IMR-90 (cell line): ENCODE measurements at regions not wholly inside any gene's neighbourhood (a gene's known extent, or its start where the extent isn't known, plus 50 kb on each side); places are given as distances from the start of the nearest gene placed in this dataset.

Source experiments
- ATAC-seq: fragments of 200-7000 bp; cut with Tn5 transposase; 2 replicates; pipeline ENCODE4 v1.9.1; 2020; ENCODE audit warnings: low read depth, mild to moderate bottlenecking, moderate library complexity
- BruUV-seq: library from RNA; stranded (reverse); fragments of 400-500 nt; replicated peaks from 2 replicates; lab custom pipeline; 2021; lab: Mats Ljungman, UMichigan
- CTCF ChIA-PET: fragments of 300-600 bp; formaldehyde crosslinking; extraction: SDS; loops from one replicate; lab custom pipeline; 2021; ENCODE audit warnings: antibody characterized with exemption; lab: Yijun Ruan, JAX
- POLR2A ChIA-PET: fragments of 300-600 bp; sonication (Branson Sonifier 250); formaldehyde crosslinking; loops from one replicate; lab custom pipeline; 2022; ENCODE audit warnings: antibody characterized with exemption; ENCODE audit not compliant: unreplicated experiment; lab: Charles Lee
- DNase-seq: peaks from one replicate; pipeline ENCODE4 v3.0.0; 2013
- H2AFZ ChIP-seq: replicated peaks from 2 replicates; pipeline ENCODE3; 2013; ENCODE audit warnings: low read length, mild to moderate bottlenecking; ENCODE audit not compliant: poor library complexity
- H2AK5ac ChIP-seq: 2 replicates; pipeline ENCODE4 v1.6.1; 2013; ENCODE audit warnings: low read depth, low read length, inconsistent platforms
- H2AK9ac ChIP-seq: replicated peaks from 2 replicates; pipeline ENCODE3; 2013; ENCODE audit warnings: mild to moderate bottlenecking, low read depth, low read length, moderate library complexity; ENCODE audit not compliant: poor library complexity
- H2BK120ac ChIP-seq: 2 replicates; pipeline ENCODE4 v1.6.1; 2013; ENCODE audit warnings: low read depth, low read length, inconsistent platforms
- H2BK15ac ChIP-seq: 3 replicates; pipeline ENCODE4 v1.6.1; 2013; ENCODE audit warnings: low read depth, low read length, inconsistent platforms
- H2BK20ac ChIP-seq: 2 replicates; pipeline ENCODE4 v1.6.1; 2013; ENCODE audit warnings: low read depth, mild to moderate bottlenecking, inconsistent platforms, low read length, moderate library complexity
- H2BK5ac ChIP-seq: 2 replicates; pipeline ENCODE4 v1.6.1; 2013; ENCODE audit warnings: mild to moderate bottlenecking, low read depth, low read length, inconsistent platforms; ENCODE audit not compliant: poor library complexity, severe bottlenecking
- H3K14ac ChIP-seq: replicated peaks from 2 replicates; pipeline ENCODE4 v1.6.1; 2013; ENCODE audit warnings: low read depth, low read length, inconsistent platforms
- H3K18ac ChIP-seq: 2 replicates; pipeline ENCODE4 v1.6.1; 2013; ENCODE audit warnings: low read depth, low read length, control low read depth
- H3K23ac ChIP-seq: 2 replicates; pipeline ENCODE4 v1.6.1; 2013; ENCODE audit warnings: low read depth, low read length, inconsistent platforms
- H3K27ac ChIP-seq: 2 replicates; pipeline ENCODE4 v1.5.1; 2013; ENCODE audit warnings: mild to moderate bottlenecking, control low read depth, low read length; ENCODE audit not compliant: insufficient read depth
- H3K27me3 ChIP-seq: 2 replicates; pipeline ENCODE4 v1.6.1; 2013; ENCODE audit warnings: low read length; ENCODE audit not compliant: control insufficient read depth, insufficient read depth
- H3K36me3 ChIP-seq: 2 replicates; pipeline ENCODE4 v1.6.1; 2013; ENCODE audit warnings: low read length, mixed read lengths; ENCODE audit not compliant: control insufficient read depth, insufficient read depth
- H3K4ac ChIP-seq: 2 replicates; pipeline ENCODE4 v1.6.1; 2013; ENCODE audit warnings: low read depth, low read length, inconsistent platforms
- H3K4me1 ChIP-seq: 2 replicates; pipeline ENCODE4 v1.6.1; 2013; ENCODE audit warnings: low read length, mixed read lengths; ENCODE audit not compliant: control insufficient read depth, insufficient read depth
- H3K4me2 ChIP-seq: 2 replicates; pipeline ENCODE4 v1.6.1; 2013; ENCODE audit warnings: low read depth, mild to moderate bottlenecking, control low read depth, low read length, moderate library complexity
- H3K4me3 ChIP-seq: 2 replicates; pipeline ENCODE4 v1.5.1; 2013; ENCODE audit warnings: low read depth, mild to moderate bottlenecking, control low read depth, low read length, moderate library complexity; ENCODE audit not compliant: insufficient read depth
- H3K56ac ChIP-seq: 2 replicates; pipeline ENCODE4 v1.6.1; 2013; ENCODE audit warnings: low read length, inconsistent platforms; ENCODE audit not compliant: insufficient read depth; ENCODE audit errors: extremely low read depth
- H3K79me1 ChIP-seq, 2 experiments: 2 replicates each; pipeline ENCODE4 v1.6.1; 2013; ENCODE audit warnings: low read length in 2 of 2, inconsistent platforms in 1 of 2, low read depth in 1 of 2
- H3K9ac ChIP-seq: 2 replicates; pipeline ENCODE4 v1.6.1; 2013; ENCODE audit warnings: low read depth, low read length, control low read depth
- H3K9me1 ChIP-seq: 2 replicates; pipeline ENCODE4 v1.6.1; 2013; ENCODE audit warnings: low read length, inconsistent platforms; ENCODE audit not compliant: insufficient read depth
- H3K9me3 ChIP-seq: 2 replicates; pipeline ENCODE4 v1.6.1; 2013; ENCODE audit warnings: low read length; ENCODE audit not compliant: control insufficient read depth, insufficient read depth
- H4K20me1 ChIP-seq: 2 replicates; pipeline ENCODE4 v1.6.1; 2013; ENCODE audit warnings: low read length, inconsistent platforms; ENCODE audit not compliant: insufficient read depth
- H4K5ac ChIP-seq: 2 replicates; pipeline ENCODE4 v1.6.1; 2013; ENCODE audit warnings: mild to moderate bottlenecking, low read depth, low read length, control low read depth
- H4K8ac ChIP-seq, 2 experiments: 2 replicates each; pipeline ENCODE4 v1.6.1; 2013; ENCODE audit warnings: low read depth in 2 of 2, low read length in 2 of 2, control low read depth in 1 of 2, inconsistent platforms in 1 of 2
- H4K91ac ChIP-seq: 2 replicates; pipeline ENCODE4 v1.6.1; 2013; ENCODE audit warnings: low read depth, low read length, inconsistent platforms; ENCODE audit not compliant: insufficient read depth
- CEBPB ChIP-seq: IDR thresholded peaks from 2 replicates; pipeline ENCODE4 v1.6.1; 2012; ENCODE audit warnings: low read depth, low read length, improper control_type of control experiment
- ELK1 ChIP-seq: fragments of 150-350 bp; IDR thresholded peaks from 2 replicates; pipeline ENCODE4 v1.6.1; 2016; ENCODE audit warnings: low read depth, mild to moderate bottlenecking, low read length, moderate library complexity, borderline replicate concordance
- MAFK ChIP-seq: IDR thresholded peaks from 2 replicates; pipeline ENCODE4 v1.6.1; 2012; ENCODE audit warnings: low read depth, low read length, improper control_type of control experiment
- NFE2L2 ChIP-seq: fragments of 150-350 bp; IDR thresholded peaks from 2 replicates; pipeline ENCODE4 v1.6.1; 2016; ENCODE audit warnings: low read depth, mild to moderate bottlenecking, low read length
- POLR2A ChIP-seq: IDR thresholded peaks from 2 replicates; pipeline ENCODE4 v1.6.1; 2012; ENCODE audit warnings: mild to moderate bottlenecking, low read depth, low read length
- RAD21 ChIP-seq: IDR thresholded peaks from 2 replicates; pipeline ENCODE4 v1.6.1; 2012; ENCODE audit warnings: low read length, improper control_type of control experiment
- WGBS, 2 experiments: methylation state at CpG; one replicate each; pipeline versions ENCODE4 v1.1.5 to v1.1.7; 2013; ENCODE audit warnings: missing lambda C conversion rate in 2 of 2; ENCODE audit not compliant: insufficient read length in 1 of 2; ENCODE audit errors: extremely low coverage in 2 of 2; 5-methylcytosine and 5-hydroxymethylcytosine counted together
- dilution Hi-C: fragments of 300-500 bp; cut with HindIII; formaldehyde crosslinking; loops from one replicate; pipeline ENCODE4 v1.14.3; 2018; ENCODE audit warnings: low sequenced_read_pairs; ENCODE audit not compliant: unreplicated experiment
- in situ Hi-C: fragments of 300-500 bp; cut with MboI; formaldehyde crosslinking; loops from 3 replicates; pipeline ENCODE4 v1.14.3; 2019; ENCODE audit warnings: low sequenced_read_pairs, inconsistent platforms, mixed read lengths
- intact Hi-C: fragments of 100-400 bp; cut with micrococcal nuclease; formaldehyde crosslinking; loops from 2 replicates; pipeline ENCODE4 v1.10.0; 2022

- no peaks in the 10 kb centered on the region for H4K20me1 ChIP-seq
- no peak overlapping the region for H2BK15ac ChIP-seq
- in situ Hi-C loops (no loop called here), dilution Hi-C loops (no loop called here), intact Hi-C loops (no loop called here)
- POLR2A ChIA-PET = no interaction called here
- no peaks in the 10 kb centered on the region for H3K9me1 ChIP-seq
- no peak overlapping the region for H4K91ac ChIP-seq
- DNase-seq (no peak), ATAC-seq (no peak)
- CTCF ChIA-PET = no interaction called here
- no peak overlapping the region for H3K14ac ChIP-seq
- H3K18ac ChIP-seq = no peak overlapping the region
- no peak overlapping the region for H3K23ac ChIP-seq
- H2BK5ac ChIP-seq = no peak overlapping the region
- H2BK120ac ChIP-seq = no peak overlapping the region
- H4K8ac ChIP-seq = no peak overlapping the region
- WGBS, 2 experiments = no CpG with 5 or more reads among the region's 3 CpGs
- H3K36me3 ChIP-seq = no peaks in the 10 kb centered on the region
- H3K79me1 ChIP-seq = no peaks in the 10 kb centered on the region
- no peak overlapping the region for H3K56ac ChIP-seq
- H2BK20ac ChIP-seq = no peak overlapping the region
- no peak overlapping the region for H4K5ac ChIP-seq
- H2AK5ac ChIP-seq = no peak overlapping the region
- no TSS peak for BruUV-seq
- H2AFZ ChIP-seq = no peak overlapping the region
- H3K4me2 ChIP-seq = no peak overlapping the region
- H2AK9ac ChIP-seq = no peak overlapping the region
- no peak overlapping the region for H3K9ac ChIP-seq
- H3K4me1 ChIP-seq = no peaks in the 10 kb centered on the region
- no peak overlapping the region for H3K4ac ChIP-seq
- H3K9me3 ChIP-seq = 0 out of 2 replicates have a peak, but pooled peaks cover 1% of the 10 kb centered on the region
- H3K27me3 ChIP-seq = no peaks in the 10 kb centered on the region
- no peak for TF ChIP-seq POLR2A
- no peak for TF ChIP-seq NFE2L2
- TF ChIP-seq ELK1 = no peak
- no peak for TF ChIP-seq MAFK
- no peak for TF ChIP-seq CEBPB
- TF ChIP-seq RAD21 = no peak
- H3K27ac ChIP-seq = no peak overlapping the region
- H3K4me3 ChIP-seq = no peak overlapping the region
Measured at GRCh38 chr5:100148239-100148638, 386.9 kb upstream of the FAM174A start.
